ENCODE measurements at regions not wholly inside any gene's neighbourhood (a gene's known extent, or its start where the extent isn't known, plus 50 kb on each side); places are given as distances from the start of the nearest gene placed in this dataset.
"Not testable (repeated sequence)": the region's sequence is repeated elsewhere in the genome, so short reads cannot be mapped to it uniquely, and the experiment has no call there.

DNA sequence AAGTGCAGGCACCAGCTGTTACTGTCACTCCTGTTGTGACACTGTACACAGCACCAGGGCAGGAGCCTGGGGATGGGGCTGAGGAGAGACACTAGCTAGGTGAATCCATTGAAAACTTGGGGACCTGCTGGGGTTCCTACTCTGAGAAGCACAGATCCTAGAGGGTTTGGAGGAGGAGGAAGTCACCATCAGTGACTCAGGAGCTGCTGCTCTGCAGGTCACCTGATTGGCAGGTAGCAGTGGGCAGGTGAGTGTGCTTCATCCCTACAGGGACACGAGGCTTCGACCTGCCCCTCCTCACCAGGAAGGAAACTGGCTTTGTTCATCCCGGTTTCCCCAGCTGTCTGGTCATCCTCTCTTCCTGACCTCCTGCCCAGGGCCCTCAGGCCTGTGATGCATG lies 491.6 kb downstream of the TMEM121 start:
- TF ChIP-seq POLR2A, CTCF (IDR thresholded peaks at IDR 0.05): not testable (repeated sequence)

Measured in body of pancreas (tissue), 4 donors.